ENCODE measurements at regions not wholly inside any gene's neighbourhood (a gene's known extent, or its start where the extent isn't known, plus 50 kb on each side); places are given as distances from the start of the nearest gene placed in this dataset.

GRCh38 chr4:52202251-52202779, 151.2 kb downstream of the SPATA18 start:
- TF ChIP-seq CTCF (conservative IDR thresholded peaks at IDR 0.05; ENCODE audit: low read length) (no peak), EZH2phosphoT487 (IDR thresholded peaks at IDR 0.05; ENCODE audit: borderline replicate concordance, low read depth, low read length) (no peak)
